Bronchial epithelial cell (primary cell): ENCODE measurements at regions not wholly inside any gene's neighbourhood (a gene's known extent, or its start where the extent isn't known, plus 50 kb on each side); places are given as distances from the start of the nearest gene placed in this dataset.

Experiments
- DNase-seq: peaks from one replicate; pipeline ENCODE4 v3.0.0-alpha.2; 2010; ENCODE audit warnings: low read depth
- FAIRE-seq: peaks from 2 replicates; lab custom pipeline; 2011; peaks lifted over from hg19 to GRCh38; lab: Jason Lieb, UNC
- H3K27me3 ChIP-seq: 2 replicates; pipeline ENCODE4 v1.5.1; 2011; ENCODE audit warnings: low read length; ENCODE audit not compliant: control insufficient read depth, insufficient read depth
- H3K36me3 ChIP-seq: 2 replicates; pipeline ENCODE4 v1.5.1; 2011; ENCODE audit warnings: low read length; ENCODE audit not compliant: control insufficient read depth, insufficient read depth
- H3K4me3 ChIP-seq: 2 replicates; pipeline ENCODE4 v1.5.1; 2011; ENCODE audit warnings: mild to moderate bottlenecking, low read depth, low read length, control low read depth
- TF ChIP-seq, protein P1 (sequence below): IDR thresholded peaks from 2 replicates; pipeline ENCODE4 v1.5.1; 2011; ENCODE audit warnings: mild to moderate bottlenecking, moderate library complexity, low read length, control low read depth, inconsistent platforms; ENCODE audit not compliant: insufficient read depth, severe bottlenecking

GRCh38 chr20:47427746-47428145 lies 71.2 kb upstream of the ZMYND8 start:
- DNase-seq = no peak
- TF ChIP-seq, protein P1, sequence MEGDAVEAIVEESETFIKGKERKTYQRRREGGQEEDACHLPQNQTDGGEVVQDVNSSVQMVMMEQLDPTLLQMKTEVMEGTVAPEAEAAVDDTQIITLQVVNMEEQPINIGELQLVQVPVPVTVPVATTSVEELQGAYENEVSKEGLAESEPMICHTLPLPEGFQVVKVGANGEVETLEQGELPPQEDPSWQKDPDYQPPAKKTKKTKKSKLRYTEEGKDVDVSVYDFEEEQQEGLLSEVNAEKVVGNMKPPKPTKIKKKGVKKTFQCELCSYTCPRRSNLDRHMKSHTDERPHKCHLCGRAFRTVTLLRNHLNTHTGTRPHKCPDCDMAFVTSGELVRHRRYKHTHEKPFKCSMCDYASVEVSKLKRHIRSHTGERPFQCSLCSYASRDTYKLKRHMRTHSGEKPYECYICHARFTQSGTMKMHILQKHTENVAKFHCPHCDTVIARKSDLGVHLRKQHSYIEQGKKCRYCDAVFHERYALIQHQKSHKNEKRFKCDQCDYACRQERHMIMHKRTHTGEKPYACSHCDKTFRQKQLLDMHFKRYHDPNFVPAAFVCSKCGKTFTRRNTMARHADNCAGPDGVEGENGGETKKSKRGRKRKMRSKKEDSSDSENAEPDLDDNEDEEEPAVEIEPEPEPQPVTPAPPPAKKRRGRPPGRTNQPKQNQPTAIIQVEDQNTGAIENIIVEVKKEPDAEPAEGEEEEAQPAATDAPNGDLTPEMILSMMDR = no peak
- FAIRE-seq = no peak
- no peaks in the 10 kb centered on the region for H3K36me3 ChIP-seq
- H3K27me3 ChIP-seq = no peaks in the 10 kb centered on the region
- H3K4me3 ChIP-seq = no peak overlapping the region

DNA sequence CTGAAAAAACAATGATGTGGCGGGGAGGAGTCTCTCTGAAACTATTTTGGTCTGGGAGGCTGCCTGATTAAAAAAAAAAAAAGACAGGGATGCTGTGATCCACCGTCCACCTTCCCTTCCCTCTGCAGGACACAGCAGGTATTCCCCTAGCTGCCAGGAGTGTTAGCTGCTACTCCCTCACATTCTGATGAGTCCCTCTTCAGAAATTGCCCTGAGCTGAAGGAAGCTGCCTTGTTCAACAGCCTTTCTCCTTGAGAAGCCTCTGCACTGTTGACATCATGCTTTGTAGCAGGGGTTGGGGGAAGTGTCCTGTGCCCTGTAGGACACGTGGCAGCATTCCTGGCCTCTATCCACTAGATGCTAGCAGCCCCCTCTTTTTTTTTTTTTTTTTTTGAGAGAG lies 71.7 kb upstream of the ZMYND8 start:
- no peak for DNase-seq
- FAIRE-seq = no peak
- Histone ChIP-seq H3K36me3 (no peaks in the 10 kb centered on the region), H3K4me3 (no peak overlapping the region), H3K27me3 (no peaks in the 10 kb centered on the region)
- TF ChIP-seq, protein P1 = no peak

GRCh38 chr20:47428851-47429336 lies 72.4 kb upstream of the ZMYND8 start:
- DNase-seq (no peak), FAIRE-seq (no peak)
- no peaks in the 10 kb centered on the region for H3K36me3 ChIP-seq
- H3K4me3 ChIP-seq = no peak overlapping the region
- TF ChIP-seq, protein P1 = no peak
- H3K27me3 ChIP-seq = no peaks in the 10 kb centered on the region

DNA sequence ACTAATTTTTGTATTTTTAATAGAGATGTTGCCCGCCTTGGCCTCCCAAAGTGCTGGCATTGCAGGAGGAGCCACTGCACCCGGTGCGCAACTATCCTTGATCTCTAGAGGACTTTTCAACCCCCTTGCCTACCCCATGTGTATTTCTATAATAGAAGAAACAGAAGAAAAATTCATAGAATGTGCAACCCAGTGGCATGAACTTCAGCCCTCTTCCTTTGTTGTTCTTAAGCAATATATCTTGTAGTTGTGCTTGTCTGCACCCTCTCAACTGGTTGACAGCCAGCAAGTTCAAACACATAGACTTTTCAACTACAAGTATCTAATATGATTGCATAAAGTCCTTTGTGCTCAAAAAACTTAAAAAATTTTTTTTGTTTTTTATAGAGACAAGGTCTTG lies 72.3 kb upstream of the NCOA3 start:
- H3K27me3 ChIP-seq = no peaks in the 10 kb centered on the region
- FAIRE-seq (no peak), DNase-seq (no peak)
- no peaks in the 10 kb centered on the region for H3K36me3 ChIP-seq
- H3K4me3 ChIP-seq = no peak overlapping the region
- TF ChIP-seq, protein P1 = no peak

DNA sequence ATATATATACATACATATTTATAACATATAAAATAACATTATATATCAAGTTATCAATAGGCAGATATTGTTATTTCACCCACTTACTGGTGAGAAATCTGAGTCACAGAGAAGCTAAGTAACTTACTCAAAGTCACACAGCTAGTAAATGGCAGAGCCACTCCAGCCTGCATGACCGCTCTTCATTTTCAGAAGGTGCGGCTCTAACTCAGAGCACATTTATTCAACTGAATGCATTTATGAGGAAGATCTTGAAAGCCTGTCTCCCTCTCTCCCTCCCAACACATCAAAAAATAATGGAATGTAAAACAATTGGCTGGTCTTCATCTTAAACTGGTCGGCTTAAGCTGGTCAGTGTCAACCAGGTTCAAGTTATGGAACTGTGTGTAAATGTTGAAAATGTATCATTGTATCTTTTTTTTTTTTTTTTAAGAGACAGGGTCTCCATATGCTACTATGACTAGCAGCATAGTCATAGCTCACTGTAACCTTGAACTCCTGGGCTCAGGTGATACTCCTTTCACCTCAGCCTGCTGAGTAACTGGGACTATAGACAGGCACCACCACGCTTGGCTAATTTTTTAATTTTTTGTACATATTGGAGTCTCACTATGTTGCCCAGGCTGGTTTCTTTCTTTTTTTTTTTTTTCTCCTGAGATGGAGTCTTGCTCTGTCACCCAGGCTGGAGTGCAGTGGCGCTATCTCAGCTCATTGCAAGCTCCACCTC lies 70.7 kb upstream of the NCOA3 start:
- DNase-seq = no peak

More for the DNA sequence above, 70.7 kb upstream of the NCOA3 start:
- H3K27me3 ChIP-seq = no peaks in the 10 kb centered on the region
- TF ChIP-seq, protein P1 = no peak
- H3K36me3 ChIP-seq = no peaks in the 10 kb centered on the region
- no peak overlapping the region for H3K4me3 ChIP-seq
- no peak for FAIRE-seq
